ENCODE measurements at regions not wholly inside any gene's neighbourhood (a gene's known extent, or its start where the extent isn't known, plus 50 kb on each side); places are given as distances from the start of the nearest gene placed in this dataset.
"Not testable (repeated sequence)": the region's sequence is repeated elsewhere in the genome, so short reads cannot be mapped to it uniquely, and the experiment has no call there.

DNA sequence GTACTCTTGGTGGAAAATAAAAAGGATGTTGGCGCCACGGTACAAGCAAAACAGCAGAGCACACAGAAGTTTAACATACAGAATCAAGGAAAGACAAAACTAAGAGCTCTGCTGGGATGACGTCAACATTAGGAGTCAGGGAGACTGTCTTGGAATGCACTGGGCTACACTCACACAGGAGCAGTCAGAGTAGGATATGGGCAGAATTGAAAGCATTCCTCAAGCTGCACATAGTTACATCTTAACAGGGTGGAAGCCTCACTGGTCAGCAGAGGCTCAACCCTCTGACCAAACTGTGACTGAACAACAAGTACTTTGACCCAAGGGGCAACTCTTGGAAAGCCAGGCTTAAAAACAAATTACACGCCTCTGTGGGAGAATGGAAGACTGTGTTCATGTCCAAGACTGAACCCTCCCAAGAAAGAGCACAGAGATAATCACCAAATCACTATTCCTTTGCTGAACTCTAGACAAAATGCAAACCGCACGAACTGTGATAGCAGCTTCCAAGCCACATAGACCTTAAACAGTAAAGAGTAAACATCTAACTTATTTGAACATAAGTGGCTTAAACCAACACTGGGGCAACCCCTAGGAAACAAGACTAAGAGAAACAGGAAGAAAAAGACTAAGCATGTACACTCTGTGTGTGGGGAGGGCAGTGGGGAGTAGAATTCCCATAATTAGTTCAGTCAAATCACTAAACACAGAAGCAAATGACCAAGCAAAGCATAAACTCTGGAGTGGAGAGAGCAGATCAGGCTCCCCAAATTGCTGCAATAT, 772.7 kb downstream of the PRELID2 start:
- DNase-seq = no peak

DNA sequence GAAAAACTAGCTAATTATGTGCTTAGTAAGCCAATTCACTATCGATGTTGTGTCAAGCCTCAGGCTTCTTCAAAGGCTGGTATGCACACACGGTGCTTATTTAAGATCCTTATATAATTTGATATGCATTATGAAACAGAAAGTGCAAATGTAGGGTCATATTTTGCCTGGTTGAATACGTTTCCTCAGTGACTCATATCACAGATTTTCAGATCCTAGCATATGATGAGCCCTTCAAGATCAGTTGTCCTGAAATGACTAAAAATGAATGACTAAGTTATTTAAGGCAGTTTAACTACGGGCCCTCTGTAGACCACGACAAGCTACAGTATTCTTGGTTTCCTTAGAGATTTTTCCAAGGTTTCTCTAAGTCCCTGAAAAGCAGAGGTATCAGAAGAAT, 778.3 kb downstream of the PRELID2 start:
- DNase-seq = no peak

DNA sequence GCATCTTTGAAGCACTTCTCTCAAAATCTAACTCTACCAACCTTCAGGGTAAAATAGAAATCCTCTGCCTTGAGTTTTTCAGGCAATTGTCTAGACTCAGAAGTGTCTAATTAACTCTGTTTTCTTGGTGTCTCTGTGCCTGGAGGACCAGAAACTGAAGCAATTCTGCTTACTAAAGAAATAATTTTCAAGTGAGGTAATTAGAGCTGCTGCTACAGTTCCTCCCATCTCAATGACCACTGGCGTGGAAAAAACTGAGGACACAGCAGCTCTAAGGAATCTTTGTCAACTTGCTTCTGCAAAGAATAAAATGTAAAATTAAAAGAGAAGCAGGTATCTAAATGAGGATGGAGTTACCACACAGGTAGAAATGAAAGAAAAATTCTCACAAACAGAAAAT, 785.0 kb downstream of the PRELID2 start:
- no peak for DNase-seq

DNA sequence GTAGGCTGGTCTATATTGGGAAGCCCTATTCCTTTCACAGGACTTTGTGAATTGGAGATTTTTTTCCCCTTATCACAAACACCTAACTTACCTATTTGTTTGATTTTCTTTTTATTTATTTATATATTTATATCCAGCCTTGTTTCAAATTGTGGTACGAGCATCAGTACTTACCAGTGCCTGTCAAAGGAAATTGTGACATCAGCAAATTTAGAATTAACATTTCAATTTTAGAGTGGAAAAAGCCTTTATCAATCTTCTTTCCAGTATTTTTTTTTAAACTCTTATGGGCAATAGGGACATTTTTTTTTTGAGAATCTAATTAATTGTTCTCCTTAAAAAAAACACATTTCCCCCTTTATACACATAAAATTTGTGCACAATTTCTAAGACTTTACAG, 790.2 kb downstream of the PRELID2 start:
- DNase-seq = no peak

DNA sequence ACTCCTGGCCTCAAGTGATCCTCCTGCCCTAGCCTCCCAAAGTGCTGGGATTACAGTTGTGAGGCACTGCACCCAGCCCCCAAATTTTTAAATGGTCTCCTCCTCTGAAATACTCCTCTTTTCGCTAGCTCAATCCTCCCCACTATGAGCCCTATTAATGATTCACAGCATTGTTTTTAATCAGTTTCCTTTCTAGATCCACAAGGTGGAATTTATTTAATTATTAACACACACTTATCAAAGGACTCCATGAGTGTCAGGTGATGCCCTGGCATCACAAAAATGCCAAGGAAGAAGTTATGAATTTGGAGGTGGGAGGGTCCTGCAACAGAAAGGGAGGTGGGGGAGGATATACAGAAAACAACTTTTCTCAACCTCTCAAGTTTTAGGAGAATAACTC, 806.5 kb downstream of the PRELID2 start:
- no peak for DNase-seq

DNA sequence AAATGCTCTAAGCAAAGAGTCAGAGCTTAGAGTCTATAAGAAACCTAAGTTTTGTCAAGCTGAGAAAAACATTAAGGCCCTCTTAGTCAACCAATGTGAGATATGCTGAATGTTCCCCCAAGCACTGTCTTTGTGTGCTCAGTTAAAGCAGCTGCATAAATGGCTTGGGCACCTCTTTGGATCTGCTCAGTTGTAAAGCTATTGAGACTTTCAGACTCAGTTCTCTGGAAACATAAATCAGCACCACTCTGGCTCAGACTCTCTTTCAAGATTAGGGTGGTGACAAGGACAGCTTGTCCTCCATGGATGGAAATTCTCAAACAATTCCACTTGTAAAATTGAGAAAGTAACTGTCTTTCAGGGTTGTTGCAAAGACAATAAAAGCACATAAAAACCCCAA, 807.9 kb downstream of the PRELID2 start:
- no peak for DNase-seq

DNA sequence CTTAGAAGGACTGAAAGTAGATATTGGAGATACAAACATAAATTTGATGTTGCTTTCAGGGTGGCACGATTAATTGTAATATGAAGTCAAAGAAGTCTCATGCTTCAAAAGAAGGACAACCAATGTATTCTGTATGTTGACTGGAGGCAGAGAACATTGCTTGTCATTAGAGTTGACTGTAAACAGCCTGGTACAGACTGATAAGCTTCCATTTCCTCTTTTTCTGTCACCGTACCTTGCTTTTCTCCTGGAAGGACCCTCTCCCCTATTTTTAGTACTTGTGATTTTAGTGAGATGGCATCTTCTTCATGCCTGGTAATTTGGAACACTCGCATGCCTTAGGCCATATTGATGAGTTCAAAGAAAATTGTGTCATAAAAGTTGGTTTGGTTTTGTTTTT, 809.4 kb downstream of the PRELID2 start:
- DNase-seq = no peak

DNA sequence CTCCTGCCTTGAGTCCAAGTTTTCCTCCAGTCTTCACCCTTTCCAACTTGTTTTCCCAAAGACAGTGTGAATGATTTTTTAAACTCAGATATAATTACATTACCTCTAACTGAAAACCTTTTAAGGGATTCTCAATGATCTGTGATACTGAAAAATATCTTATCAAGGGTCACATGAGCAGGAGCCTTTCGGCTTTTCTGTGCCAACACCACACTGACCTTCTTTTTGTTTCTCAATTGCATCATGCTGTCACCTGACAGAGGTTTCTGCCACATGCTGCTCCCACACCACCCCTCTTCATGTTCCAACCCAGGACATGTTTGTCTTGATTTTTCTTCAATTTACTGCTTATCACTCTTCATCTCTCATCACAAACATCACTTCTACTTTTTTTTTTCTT, 820.0 kb downstream of the PRELID2 start:
- no peak for DNase-seq

DNA sequence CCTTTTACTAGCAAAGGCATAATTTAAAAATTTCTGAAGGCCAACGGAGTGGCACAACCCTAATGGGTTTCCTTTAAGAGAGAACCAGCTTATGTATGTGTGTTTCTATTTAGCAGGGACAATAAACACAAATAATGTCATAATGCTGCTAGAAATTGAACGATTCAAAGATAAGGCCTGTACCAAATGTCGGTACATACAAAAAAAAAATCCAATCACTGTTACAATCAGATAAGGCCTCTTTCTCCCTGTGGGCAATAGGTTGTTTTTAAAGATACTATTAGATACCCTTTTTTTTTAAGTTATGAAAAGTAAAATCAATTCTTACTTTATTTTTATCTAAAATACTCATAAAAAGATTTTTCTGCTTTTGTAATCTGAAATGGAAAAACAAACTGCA, 821.0 kb downstream of the PRELID2 start:
- no peak for DNase-seq

DNA sequence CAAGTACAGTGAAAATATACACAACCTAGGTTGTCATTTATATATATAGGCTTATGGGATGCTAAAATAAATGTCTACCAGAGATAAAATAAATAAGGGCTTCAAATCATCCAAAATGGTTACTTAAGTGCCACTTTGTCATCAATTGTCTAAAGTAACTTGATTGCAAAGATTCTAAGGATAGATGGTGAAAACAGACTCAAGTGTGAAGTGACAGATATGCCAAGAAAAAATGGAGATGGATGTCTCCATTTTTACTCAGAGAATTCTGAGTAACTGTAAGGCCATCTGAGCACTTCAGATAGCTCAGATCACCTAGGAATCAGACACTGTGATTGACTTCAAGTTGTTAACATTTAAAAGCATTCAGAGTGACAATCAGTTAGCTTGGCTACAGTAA, 824.3 kb downstream of the PRELID2 start:
- DNase-seq = no peak

DNA sequence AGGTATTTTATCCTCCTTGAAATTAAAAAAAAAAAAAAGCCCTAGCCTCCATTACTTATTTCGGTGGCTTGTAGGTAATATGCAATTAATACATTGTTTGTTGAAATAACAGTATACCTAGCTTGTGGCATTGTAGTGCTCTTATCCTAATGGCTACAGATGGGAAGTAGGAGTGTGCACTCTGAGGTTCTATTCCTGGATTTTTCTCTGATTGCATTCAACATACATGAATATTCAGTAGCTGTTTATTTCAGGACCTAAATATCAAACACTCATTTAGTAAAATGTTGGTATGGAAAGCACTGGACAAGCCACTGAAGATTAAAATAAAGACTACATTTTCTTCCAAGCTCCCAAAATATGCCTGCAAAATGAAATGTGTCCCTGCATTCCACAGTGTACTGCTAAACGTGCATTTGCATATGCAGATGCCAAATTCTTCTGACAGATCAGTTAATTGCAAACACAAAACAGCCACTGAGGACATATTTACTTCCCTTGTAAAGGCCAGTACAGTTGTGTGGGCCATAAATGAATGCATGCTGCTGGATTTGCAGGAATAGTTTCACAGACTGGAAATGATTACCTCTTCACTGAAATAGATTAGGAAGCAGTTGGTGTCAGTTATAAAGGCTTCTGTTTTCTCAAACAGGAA, 826.1 kb downstream of the PRELID2 start:
- DNase-seq = no peak

DNA sequence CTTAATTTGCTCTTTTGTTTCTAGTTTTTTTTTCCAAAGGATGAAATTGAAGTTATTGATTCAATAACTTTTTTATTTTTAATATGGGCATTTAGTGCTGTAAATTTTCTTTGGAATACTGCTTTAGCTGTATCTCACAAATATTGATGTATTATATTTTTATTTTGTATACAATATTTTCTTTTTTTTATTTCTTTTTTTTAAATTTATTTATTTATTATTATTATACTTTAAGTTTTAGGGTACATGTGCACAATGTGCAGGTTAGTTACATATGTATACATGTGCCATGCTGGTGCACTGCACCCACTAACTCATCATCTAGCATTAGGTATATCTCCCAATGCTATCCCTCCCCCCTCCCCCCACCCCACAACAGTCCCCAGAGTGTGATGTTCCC, 823.7 kb downstream of the KCTD16 start:
- not testable (repeated sequence) for DNase-seq

DNA sequence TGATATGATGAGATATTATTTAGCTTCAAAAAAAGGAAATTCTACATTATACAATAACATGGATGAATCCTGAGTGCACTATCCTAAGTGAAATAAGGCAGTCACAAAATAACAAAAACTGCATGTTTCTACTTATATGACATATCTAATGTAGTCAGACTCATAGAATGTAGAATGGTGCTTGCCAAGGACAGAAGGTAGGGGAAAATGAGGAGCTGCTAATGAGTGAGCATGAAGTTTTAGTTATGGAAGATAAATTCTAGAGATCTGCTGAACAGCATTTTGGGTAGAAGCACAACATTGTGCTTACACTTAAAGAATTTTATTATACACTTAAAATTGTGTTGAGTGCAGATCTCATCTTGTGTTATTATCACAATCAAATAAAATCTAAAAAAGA, 812.4 kb downstream of the KCTD16 start:
- DNase-seq = no peak

DNA sequence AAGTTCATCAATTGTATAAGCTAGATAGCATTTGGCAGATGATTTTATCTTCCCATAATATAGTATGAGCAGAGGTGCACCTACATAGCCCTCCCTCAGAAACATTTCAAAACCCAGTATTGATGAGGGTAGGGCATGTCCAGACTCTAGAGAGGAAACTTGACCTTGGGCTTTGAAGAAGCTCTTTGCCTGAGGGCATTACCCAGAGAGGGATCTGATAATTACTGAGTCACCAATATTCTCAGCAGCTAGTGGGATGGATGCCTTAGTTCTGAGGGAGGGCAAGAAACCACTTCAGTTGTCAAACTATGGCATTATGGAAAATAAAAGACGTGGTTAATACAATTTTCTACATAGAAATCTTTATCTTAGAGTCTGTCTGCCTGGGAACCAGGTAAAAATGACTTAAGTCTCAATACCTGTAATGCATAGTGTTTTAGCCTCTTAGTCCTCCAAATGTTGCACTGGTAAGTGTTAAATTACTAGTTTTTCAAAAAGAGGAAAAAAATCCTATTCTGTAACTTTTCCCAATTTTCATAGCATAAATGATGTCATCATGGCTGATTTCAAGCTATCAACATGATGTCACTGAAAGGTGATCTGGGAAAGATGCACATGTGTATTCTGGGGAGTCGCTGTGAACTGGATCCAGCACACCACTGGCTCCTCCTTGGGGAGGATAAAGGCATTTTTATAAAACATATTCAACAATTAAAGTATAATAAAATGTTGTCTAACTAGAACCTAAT, 809.0 kb downstream of the KCTD16 start:
- no peak for DNase-seq

DNA sequence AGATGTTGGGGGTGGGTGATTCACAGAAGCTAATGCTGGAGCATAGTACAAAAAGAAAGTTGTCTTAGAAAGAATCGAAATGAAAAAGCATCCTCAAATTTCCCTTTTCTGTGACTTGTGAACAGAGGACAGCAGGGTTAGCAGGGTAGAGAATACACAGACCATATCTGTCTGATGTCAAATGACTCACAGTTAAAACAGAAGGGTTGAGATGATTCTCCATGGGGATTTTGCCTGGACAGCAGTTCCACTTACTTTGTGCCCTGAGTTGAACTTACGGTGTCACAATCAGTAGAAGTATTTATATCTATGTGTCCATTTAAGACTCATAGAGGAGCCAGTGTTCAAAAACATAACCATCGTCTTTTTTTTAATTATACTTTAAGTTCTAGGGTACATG, 801.6 kb downstream of the KCTD16 start:
- no peak for DNase-seq

DNA sequence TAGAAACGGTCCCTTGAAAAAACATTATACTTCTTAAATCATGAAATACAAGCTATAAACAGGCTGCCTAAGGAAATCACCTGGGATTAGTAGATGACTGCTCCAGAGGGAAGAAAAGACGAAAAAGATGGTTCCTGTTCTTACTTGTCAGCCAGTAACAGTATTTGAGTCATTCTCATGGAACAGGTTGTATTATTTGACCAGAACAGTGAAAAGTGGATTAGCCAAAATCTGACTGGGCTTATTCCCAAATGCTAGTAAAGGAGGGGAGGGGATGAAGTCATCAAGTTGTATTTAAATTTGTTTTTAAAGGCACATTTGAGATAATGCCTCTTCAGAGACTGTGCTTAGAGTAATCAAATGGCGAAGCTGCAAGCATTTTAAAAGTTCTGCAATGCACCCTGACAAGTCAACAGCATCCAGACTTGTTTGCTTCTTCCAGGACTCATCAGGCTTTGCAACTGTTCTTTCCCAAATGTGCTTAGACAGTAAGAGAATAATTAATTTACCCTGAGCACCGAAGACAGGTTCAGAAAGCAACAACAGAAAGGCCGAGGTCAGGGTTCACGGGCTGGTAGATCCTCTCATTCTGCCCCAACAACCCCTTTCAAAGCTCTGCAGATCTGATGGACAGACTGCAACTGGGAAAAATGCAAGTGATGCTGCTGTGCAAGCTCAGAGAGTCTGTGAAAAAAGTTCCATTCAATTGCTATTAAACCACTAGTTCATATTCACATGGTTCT, 800.6 kb downstream of the KCTD16 start:
- no peak for DNase-seq

DNA sequence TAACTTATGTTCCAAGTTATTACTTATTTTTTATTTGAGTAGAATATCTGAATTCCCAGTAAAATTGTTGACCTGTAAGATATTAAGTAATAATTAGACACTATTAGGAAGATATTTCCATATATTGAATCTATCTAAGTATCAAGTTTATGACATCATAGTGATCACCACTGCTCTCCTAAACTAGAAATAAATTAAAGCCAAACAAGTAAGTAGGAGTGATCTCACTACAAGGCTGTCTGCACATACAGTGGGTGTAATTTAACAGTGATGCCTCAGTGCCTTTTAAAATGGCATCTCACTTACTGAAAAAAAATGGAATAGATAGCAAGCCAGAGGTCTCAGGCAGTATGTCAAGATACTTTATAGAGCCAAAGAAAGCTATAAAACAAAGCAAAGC, 789.6 kb downstream of the KCTD16 start:
- DNase-seq = no peak

DNA sequence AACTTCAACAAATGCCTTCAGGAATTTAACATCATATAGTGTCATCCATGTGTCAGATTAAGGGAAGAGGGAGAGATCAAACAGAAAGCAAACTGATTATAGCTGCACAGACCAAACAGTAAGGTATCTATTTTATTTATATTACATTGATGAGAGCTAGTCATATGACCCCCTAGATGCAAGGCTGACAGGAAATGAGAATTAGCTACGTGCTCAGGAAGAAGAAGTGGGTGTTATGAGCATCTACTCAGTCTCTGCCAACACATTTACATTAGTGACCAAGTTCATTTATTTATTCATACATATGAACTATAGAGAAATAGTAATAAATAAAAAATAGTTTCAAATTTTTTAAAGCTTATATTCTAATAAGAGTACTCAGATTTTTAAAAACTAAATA, 787.3 kb downstream of the KCTD16 start:
- DNase-seq = no peak

DNA sequence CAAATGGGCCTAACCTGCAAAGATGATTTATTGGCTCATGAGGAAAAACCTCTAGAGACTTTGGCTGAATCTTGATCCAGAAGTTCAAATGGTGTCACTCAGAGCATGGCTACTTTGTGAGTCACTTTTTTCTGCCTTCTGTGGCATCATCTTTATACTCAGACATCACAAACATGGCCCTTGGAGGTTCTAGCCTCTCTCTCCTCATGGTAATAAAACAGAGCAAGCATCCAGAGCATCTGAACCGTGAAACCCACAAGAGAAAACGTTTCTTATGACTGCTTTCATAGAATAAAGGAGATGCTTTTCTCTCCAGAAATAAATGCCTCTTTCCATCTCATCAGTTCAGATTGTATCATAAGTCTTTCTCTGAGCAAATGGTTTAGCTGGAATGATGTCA, 780.3 kb downstream of the KCTD16 start:
- DNase-seq = no peak

DNA sequence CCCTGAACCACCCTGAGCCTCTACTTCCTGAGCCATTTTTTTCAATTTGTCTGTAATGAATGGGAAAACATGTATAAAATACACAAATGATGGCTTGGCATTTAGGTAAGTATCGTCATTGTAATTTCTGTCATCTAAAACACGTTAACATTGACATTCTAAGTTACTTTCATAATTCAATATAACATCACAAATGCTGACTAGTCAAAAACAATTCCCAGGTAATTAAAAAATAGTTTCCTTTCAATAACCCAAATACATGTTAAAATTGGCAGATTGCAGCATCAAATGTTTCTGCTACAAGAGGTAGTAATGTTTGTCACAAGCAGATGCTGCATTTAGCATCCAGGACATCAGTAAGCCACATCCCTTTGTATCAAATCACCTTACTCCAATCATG, 776.4 kb downstream of the KCTD16 start:
- no peak for DNase-seq

DNA sequence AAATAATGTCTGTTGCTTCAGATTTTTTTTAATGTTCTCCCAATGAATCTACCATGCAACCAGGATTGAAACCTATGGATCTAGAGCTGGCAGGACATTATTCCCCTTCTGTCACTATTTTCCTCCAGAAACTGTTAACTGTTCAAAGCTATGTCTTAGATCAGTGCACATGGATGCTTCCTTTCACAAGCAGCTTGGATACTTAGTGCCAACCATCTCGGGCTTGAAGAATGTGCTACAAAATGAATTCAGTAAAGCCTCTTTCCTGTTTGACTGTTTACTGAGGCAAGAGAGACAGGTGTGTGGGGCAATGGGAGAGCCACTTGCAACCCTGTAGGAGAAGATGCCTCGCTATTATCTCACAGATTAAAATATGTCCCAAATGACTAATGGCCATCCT, 774.8 kb downstream of the KCTD16 start:
- DNase-seq = no peak

DNA sequence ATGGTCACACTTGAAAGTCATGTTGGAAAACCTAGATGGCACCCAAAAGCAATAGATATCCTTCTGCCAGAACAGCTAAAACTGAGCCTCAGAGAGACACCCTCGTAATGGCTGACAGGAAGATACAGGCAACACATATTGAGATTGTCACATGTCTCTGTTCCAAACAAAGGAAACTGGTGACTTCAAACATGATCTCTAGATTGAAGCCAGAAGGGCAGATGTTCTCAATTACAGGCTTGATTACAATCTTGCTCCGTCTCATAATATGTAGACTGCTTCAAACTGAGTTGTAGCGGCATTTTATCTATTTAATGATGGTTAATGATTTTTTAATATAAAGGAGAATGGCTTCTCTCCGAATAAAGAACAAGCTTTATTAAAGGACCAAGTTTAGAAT, 774.3 kb downstream of the KCTD16 start:
- no peak for DNase-seq

DNA sequence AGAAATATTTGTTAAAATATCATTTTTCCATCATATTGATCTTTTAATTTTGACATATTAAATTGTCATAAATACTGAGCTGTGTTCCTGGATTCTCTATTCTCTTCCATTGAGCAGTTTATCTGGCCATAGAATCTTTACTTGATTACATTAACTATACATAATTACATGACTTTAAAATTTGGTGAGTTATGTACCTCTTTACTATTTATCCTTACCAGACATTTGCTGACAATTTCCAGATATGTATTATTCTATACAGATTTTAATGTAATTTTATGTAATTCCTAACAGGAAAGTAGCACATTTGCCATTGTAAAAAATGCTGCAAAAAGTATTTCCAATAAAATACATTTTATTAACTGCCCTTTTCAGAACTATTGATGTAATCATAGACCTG, 770.3 kb downstream of the KCTD16 start:
- no peak for DNase-seq

DNA sequence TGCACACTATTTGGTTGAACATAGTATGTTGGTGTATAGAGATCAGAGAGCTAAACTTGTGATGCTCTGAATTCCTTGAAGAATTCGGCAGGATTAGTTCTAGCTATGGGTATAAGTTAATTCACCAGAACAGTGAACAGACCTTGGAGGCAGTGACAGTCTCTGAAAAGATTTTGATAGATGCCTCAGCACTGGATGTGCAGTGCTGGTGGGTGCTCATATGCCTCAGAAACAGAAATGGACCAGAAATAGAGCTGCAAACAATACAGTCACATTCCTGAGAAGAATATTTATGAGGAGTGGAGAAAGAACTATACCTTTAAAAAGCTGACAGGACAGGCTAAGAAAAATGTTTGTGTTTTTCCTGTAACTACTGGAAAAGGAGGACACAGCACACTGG, 747.7 kb downstream of the KCTD16 start:
- no peak for DNase-seq

Measured in SHP77 treated with DMSO at 0.1 percent for 48 hours (cell line).